ENCODE measurements at regions not wholly inside any gene's neighbourhood (a gene's known extent, or its start where the extent isn't known, plus 50 kb on each side); places are given as distances from the start of the nearest gene placed in this dataset.

DNA sequence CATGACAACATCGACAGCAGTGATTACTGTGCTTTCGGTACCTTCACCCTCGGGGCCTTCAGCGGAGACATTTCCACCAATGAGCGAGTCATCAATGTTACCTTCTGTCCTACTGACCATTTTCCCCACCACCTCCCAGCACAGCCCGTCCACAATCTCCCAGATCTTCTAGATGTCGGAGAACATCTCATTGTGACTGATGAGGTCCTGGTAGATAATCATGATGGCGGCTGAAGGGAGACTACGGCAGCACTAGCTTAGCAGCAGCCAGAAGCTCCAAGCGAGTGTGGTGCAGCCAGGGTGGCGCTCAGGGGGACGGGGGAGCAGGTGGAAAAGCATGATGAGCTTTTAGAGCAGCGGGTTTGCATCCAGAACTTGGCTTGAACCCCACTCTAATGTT, 379.0 kb downstream of the TLR4 start:
- TF ChIP-seq, protein P1, sequence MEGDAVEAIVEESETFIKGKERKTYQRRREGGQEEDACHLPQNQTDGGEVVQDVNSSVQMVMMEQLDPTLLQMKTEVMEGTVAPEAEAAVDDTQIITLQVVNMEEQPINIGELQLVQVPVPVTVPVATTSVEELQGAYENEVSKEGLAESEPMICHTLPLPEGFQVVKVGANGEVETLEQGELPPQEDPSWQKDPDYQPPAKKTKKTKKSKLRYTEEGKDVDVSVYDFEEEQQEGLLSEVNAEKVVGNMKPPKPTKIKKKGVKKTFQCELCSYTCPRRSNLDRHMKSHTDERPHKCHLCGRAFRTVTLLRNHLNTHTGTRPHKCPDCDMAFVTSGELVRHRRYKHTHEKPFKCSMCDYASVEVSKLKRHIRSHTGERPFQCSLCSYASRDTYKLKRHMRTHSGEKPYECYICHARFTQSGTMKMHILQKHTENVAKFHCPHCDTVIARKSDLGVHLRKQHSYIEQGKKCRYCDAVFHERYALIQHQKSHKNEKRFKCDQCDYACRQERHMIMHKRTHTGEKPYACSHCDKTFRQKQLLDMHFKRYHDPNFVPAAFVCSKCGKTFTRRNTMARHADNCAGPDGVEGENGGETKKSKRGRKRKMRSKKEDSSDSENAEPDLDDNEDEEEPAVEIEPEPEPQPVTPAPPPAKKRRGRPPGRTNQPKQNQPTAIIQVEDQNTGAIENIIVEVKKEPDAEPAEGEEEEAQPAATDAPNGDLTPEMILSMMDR (IDR thresholded peaks at IDR 0.05) = no peak
- TF ChIP-seq, protein P2, sequence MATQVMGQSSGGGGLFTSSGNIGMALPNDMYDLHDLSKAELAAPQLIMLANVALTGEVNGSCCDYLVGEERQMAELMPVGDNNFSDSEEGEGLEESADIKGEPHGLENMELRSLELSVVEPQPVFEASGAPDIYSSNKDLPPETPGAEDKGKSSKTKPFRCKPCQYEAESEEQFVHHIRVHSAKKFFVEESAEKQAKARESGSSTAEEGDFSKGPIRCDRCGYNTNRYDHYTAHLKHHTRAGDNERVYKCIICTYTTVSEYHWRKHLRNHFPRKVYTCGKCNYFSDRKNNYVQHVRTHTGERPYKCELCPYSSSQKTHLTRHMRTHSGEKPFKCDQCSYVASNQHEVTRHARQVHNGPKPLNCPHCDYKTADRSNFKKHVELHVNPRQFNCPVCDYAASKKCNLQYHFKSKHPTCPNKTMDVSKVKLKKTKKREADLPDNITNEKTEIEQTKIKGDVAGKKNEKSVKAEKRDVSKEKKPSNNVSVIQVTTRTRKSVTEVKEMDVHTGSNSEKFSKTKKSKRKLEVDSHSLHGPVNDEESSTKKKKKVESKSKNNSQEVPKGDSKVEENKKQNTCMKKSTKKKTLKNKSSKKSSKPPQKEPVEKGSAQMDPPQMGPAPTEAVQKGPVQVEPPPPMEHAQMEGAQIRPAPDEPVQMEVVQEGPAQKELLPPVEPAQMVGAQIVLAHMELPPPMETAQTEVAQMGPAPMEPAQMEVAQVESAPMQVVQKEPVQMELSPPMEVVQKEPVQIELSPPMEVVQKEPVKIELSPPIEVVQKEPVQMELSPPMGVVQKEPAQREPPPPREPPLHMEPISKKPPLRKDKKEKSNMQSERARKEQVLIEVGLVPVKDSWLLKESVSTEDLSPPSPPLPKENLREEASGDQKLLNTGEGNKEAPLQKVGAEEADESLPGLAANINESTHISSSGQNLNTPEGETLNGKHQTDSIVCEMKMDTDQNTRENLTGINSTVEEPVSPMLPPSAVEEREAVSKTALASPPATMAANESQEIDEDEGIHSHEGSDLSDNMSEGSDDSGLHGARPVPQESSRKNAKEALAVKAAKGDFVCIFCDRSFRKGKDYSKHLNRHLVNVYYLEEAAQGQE (IDR thresholded peaks at IDR 0.05; ENCODE audit: insufficient read depth in 1 of 2, low read depth in 2 of 2, low read length in 1 of 2) = no peak
- TF ChIP-seq TCF7L2 (IDR thresholded peaks at IDR 0.05; ENCODE audit: low read depth, low read length) (no peak), POLR2AphosphoS5 (IDR thresholded peaks at IDR 0.05; ENCODE audit: low read depth, low read length) (no peak), SIN3A (IDR thresholded peaks at IDR 0.05; ENCODE audit: borderline replicate concordance, insufficient read depth, low read depth, low read length) (no peak)

Data from Panc1 (cell line).